Keratinocyte (primary cell): ENCODE measurements at regions not wholly inside any gene's neighbourhood (a gene's known extent, or its start where the extent isn't known, plus 50 kb on each side); places are given as distances from the start of the nearest gene placed in this dataset.

Experiments
- DNase-seq: peaks from one replicate; pipeline ENCODE4 v3.0.0-alpha.2; 2011; ENCODE audit warnings: low read depth, missing footprints, low spot score
- FAIRE-seq: peaks from 2 replicates; lab custom pipeline; 2011; peaks lifted over from hg19 to GRCh38; lab: Jason Lieb, UNC
- H2AFZ ChIP-seq: 2 replicates; pipeline ENCODE4 v1.6.0; 2012; ENCODE audit warnings: low read length, control low read depth, inconsistent platforms; ENCODE audit not compliant: control insufficient read depth
- H3K27ac ChIP-seq: 2 replicates; pipeline ENCODE4 v1.5.1; 2011; ENCODE audit warnings: low read length; ENCODE audit not compliant: control insufficient read depth, insufficient read depth
- H3K27me3 ChIP-seq: 3 replicates; pipeline ENCODE4 v1.6.0; 2011; ENCODE audit warnings: low read length; ENCODE audit not compliant: control insufficient read depth, insufficient read depth; ENCODE audit errors: extremely low read depth
- H3K36me3 ChIP-seq, 2 experiments: 2 replicates in 1 of 2; 3 replicates in 1 of 2; pipeline ENCODE4 v1.5.1; 2011; ENCODE audit warnings: low read length in 2 of 2, mild to moderate bottlenecking in 1 of 2; ENCODE audit not compliant: control insufficient read depth in 2 of 2, insufficient read depth in 2 of 2; ENCODE audit errors: extremely low read depth in 1 of 2
- H3K4me1 ChIP-seq: 3 replicates; pipeline ENCODE4 v1.5.1; 2011; ENCODE audit warnings: low read length; ENCODE audit not compliant: control insufficient read depth, insufficient read depth; ENCODE audit errors: extremely low read depth
- H3K4me2 ChIP-seq: 3 replicates; pipeline ENCODE4 v1.6.0; 2011; ENCODE audit warnings: low read depth, low read length; ENCODE audit not compliant: control insufficient read depth, insufficient read depth; ENCODE audit errors: extremely low read depth
- H3K4me3 ChIP-seq, 3 experiments: fragments of 200-600 bp in 1 of 3; sonication (generic) in 1 of 3; 2 replicates in 2 of 3; 3 replicates in 1 of 3; pipeline ENCODE4 v1.5.1; 2011 to 2016; ENCODE audit warnings: low read length in 3 of 3, mild to moderate bottlenecking in 3 of 3, control low read depth in 2 of 3, inconsistent platforms in 1 of 3, low read depth in 1 of 3, mixed read lengths in 1 of 3, mixed run types in 1 of 3, moderate library complexity in 1 of 3; ENCODE audit not compliant: control insufficient read depth in 2 of 3, insufficient read depth in 2 of 3; ENCODE audit errors: extremely low read depth in 1 of 3
- H3K79me2 ChIP-seq: 2 replicates; pipeline ENCODE4 v1.6.0; 2012; ENCODE audit warnings: low read length; ENCODE audit not compliant: control insufficient read depth, insufficient read depth
- H3K9ac ChIP-seq: 3 replicates; pipeline ENCODE4 v1.6.0; 2011; ENCODE audit warnings: low read length; ENCODE audit not compliant: control insufficient read depth, insufficient read depth; ENCODE audit errors: extremely low read depth
- H3K9me1 ChIP-seq: 3 replicates; pipeline ENCODE4 v1.6.0; 2011; ENCODE audit warnings: low read length; ENCODE audit not compliant: control insufficient read depth, insufficient read depth; ENCODE audit errors: extremely low read depth
- H3K9me3 ChIP-seq: 2 replicates; pipeline ENCODE4 v1.5.1; 2012; ENCODE audit warnings: low read depth, low read length; ENCODE audit not compliant: control insufficient read depth
- H4K20me1 ChIP-seq: 3 replicates; pipeline ENCODE4 v1.6.0; 2011; ENCODE audit warnings: low read length; ENCODE audit not compliant: control insufficient read depth, insufficient read depth; ENCODE audit errors: extremely low read depth
- CTCF ChIP-seq, 3 experiments: IDR thresholded peaks in 1 of 3; conservative IDR thresholded peaks in 1 of 3; optimal IDR thresholded peaks in 1 of 3; 2 replicates in 2 of 3; 3 replicates in 1 of 3; pipeline versions ENCODE3 to v1.5.1; 2011; ENCODE audit warnings: low read length in 3 of 3, mild to moderate bottlenecking in 3 of 3, moderate library complexity in 2 of 3, control low read depth in 1 of 3, inconsistent platforms in 1 of 3; ENCODE audit not compliant: insufficient read depth in 2 of 3; ENCODE audit errors: extremely low read depth in 1 of 3
- EZH2 ChIP-seq: IDR thresholded peaks from one replicate; pipeline ENCODE4 v1.6.1; 2012; ENCODE audit warnings: inconsistent platforms, mild to moderate bottlenecking, low read length, moderate library complexity
- dilution Hi-C: fragments of 300-500 bp; cut with MboI; formaldehyde crosslinking; loops from one replicate; pipeline ENCODE4 v1.7.0; 2020; ENCODE audit warnings: low sequenced_read_pairs; ENCODE audit not compliant: extremely low pct_ligation_motif_present

DNA sequence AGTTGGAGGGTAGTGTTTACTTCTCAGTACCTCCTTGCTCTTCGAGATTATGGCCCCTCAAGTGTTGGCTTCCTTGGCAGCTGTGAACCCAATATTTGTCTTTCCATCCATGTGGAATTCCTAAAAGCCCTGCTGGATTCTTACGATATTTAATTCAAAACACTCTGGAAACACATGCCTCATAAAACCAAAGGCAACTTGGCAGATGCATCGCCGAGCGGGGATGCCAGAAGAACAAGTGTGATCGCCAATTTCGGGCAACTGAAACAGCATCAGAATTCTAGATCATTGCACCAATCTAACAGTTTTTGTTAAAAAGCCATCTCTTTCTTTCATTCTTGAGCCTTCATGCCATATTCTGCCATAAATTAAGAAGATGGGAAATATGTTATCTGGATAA lies 934.4 kb downstream of the AACS start:
- H3K4me1 ChIP-seq: no peaks in the 10 kb centered on the region
- H3K36me3 ChIP-seq: no peaks in the 10 kb centered on the region
- H3K4me2 ChIP-seq: no peak overlapping the region
- H3K9ac ChIP-seq: no peak overlapping the region
- TF ChIP-seq EZH2: no peak
- no peak for TF ChIP-seq CTCF (optimal IDR thresholded peaks at IDR 0.05 in 1 of 3, IDR thresholded peaks at IDR 0.05 in 1 of 3, conservative IDR thresholded peaks at IDR 0.05 in 1 of 3; ENCODE audit: extremely low read depth in 1 of 3, insufficient read depth in 2 of 3, low read length in 3 of 3)
- no peaks in the 10 kb centered on the region for H3K9me3 ChIP-seq
- FAIRE-seq (no peak), DNase-seq (no peak)
- H2AFZ ChIP-seq: no peak overlapping the region
- H3K9me1 ChIP-seq: no peaks in the 10 kb centered on the region
- H3K79me2 ChIP-seq: no peaks in the 10 kb centered on the region
- H3K27ac ChIP-seq: no peak overlapping the region
- no peak overlapping the region for H3K4me3 ChIP-seq
- no peaks in the 10 kb centered on the region for H3K27me3 ChIP-seq
- dilution Hi-C loops: no loop called here
- no peaks in the 10 kb centered on the region for H4K20me1 ChIP-seq

- Histone ChIP-seq H2AFZ (no peak overlapping the region), H3K27me3 (no peaks in the 10 kb centered on the region), H3K4me2 (no peak overlapping the region), H3K27ac (no peak overlapping the region), H3K4me3 (no peak overlapping the region), H3K9ac (no peak overlapping the region), H3K9me3 (no peaks in the 10 kb centered on the region), H4K20me1 (no peaks in the 10 kb centered on the region), H3K4me1 (no peaks in the 10 kb centered on the region), H3K79me2 (no peaks in the 10 kb centered on the region), H3K36me3 (no peaks in the 10 kb centered on the region), H3K9me1 (no peaks in the 10 kb centered on the region)
- TF ChIP-seq CTCF (optimal IDR thresholded peaks at IDR 0.05 in 1 of 3, IDR thresholded peaks at IDR 0.05 in 1 of 3, conservative IDR thresholded peaks at IDR 0.05 in 1 of 3; ENCODE audit: extremely low read depth in 1 of 3, insufficient read depth in 2 of 3, low read length in 3 of 3): no peak
- no peak for TF ChIP-seq EZH2
- dilution Hi-C loops: no loop called here
- DNase-seq (no peak), FAIRE-seq (no peak)
Measured at GRCh38 chr12:126019385-126019784, 954.1 kb downstream of the AACS start.
